GM12878 (cell line): ENCODE measurements at regions not wholly inside any gene's neighbourhood (a gene's known extent, or its start where the extent isn't known, plus 50 kb on each side); places are given as distances from the start of the nearest gene placed in this dataset.

Source experiments
- ATAC-seq: fragments of 200-7000 bp; cut with Tn5 transposase; 3 replicates; pipeline ENCODE4 v1.9.1; 2020; ENCODE audit warnings: mild to moderate bottlenecking, moderate library complexity
- BruUV-seq: library from RNA; stranded (reverse); fragments of 400-500 nt; replicated peaks from 2 replicates; lab custom pipeline; 2021; lab: Mats Ljungman, UMichigan
- CTCF ChIA-PET: fragments of 300-600 bp; sonication (Branson Sonifier 250); formaldehyde crosslinking; extraction: SDS; loops from one replicate; lab custom pipeline; 2021; ENCODE audit warnings: inconsistent platforms; lab: Yijun Ruan, JAX
- POLR2A ChIA-PET: fragments of 350-600 bp; formaldehyde crosslinking; extraction: SDS; loops from one replicate; lab custom pipeline; 2021; ENCODE audit warnings: inconsistent platforms; lab: Charles Lee
- RAD21 ChIA-PET: fragments of 300-600 bp; sonication (Branson Sonifier 250); formaldehyde crosslinking; loops from one replicate; lab custom pipeline; 2023; ENCODE audit warnings: antibody characterized with exemption; ENCODE audit not compliant: unreplicated experiment; lab: Charles Lee
- SMC1A ChIA-PET: fragments of 300-600 bp; sonication (Branson Sonifier 250); formaldehyde crosslinking; loops from one replicate; lab custom pipeline; 2023; ENCODE audit not compliant: unreplicated experiment, uncharacterized antibody; lab: Charles Lee
- DNase-seq: peaks from one replicate; pipeline ENCODE4 v3.0.0-alpha.2; 2011; ENCODE audit warnings: low read depth, low spot score
- FAIRE-seq: peaks from 3 replicates; lab custom pipeline; 2011; peaks lifted over from hg19 to GRCh38; lab: Jason Lieb, UNC
- H2AFZ ChIP-seq: 2 replicates; pipeline ENCODE4 v1.6.0; 2011; ENCODE audit warnings: low read depth, low read length, control low read depth; ENCODE audit not compliant: control insufficient read depth
- H3K27ac ChIP-seq: 2 replicates; pipeline ENCODE4 v1.5.1; 2011; ENCODE audit warnings: control low read depth; ENCODE audit not compliant: control insufficient read depth, insufficient read depth
- H3K27me3 ChIP-seq, 2 experiments: replicated peaks in 1 of 2; 2 replicates each; pipeline versions ENCODE4 v1.6.0 to v1.6.1; 2011; ENCODE audit warnings: low read length in 1 of 2; ENCODE audit not compliant: control insufficient read depth in 2 of 2, insufficient read depth in 2 of 2
- H3K36me3 ChIP-seq, 2 experiments: 2 replicates each; pipeline ENCODE4 v1.5.1; 2011; ENCODE audit warnings: low read length in 1 of 2; ENCODE audit not compliant: control insufficient read depth in 2 of 2, insufficient read depth in 2 of 2
- H3K4me1 ChIP-seq: 2 replicates; pipeline ENCODE4 v1.6.1; 2011; ENCODE audit warnings: mild to moderate bottlenecking, low read length, moderate library complexity, mixed read lengths; ENCODE audit not compliant: control insufficient read depth, insufficient read depth
- H3K4me2 ChIP-seq: 2 replicates; pipeline ENCODE4 v1.6.0; 2011; ENCODE audit warnings: control low read depth; ENCODE audit not compliant: control insufficient read depth, insufficient read depth
- H3K4me3 ChIP-seq: fragments of 200-600 bp; sonication (generic); 2 replicates; pipeline ENCODE4 v1.5.1; 2016
- H3K79me2 ChIP-seq: 2 replicates; pipeline ENCODE4 v1.6.0; 2011; ENCODE audit warnings: low read length; ENCODE audit not compliant: control insufficient read depth, insufficient read depth
- H3K9ac ChIP-seq: 2 replicates; pipeline ENCODE4 v1.8.0; 2011; ENCODE audit warnings: low read length, control low read depth, mixed read lengths; ENCODE audit not compliant: control insufficient read depth, insufficient read depth
- H3K9me3 ChIP-seq: replicated peaks from 3 replicates; pipeline ENCODE4 v1.5.1; 2011; ENCODE audit warnings: mild to moderate bottlenecking, low read length; ENCODE audit not compliant: control insufficient read depth, insufficient read depth
- H4K20me1 ChIP-seq: 2 replicates; pipeline ENCODE4 v1.6.0; 2011; ENCODE audit not compliant: control insufficient read depth, insufficient read depth
- MEF2A ChIP-seq: IDR thresholded peaks from 2 replicates; pipeline ENCODE4 v1.6.1; 2011; ENCODE audit warnings: low read depth, mild to moderate bottlenecking, low read length, moderate library complexity; ENCODE audit not compliant: insufficient read depth
- USF2 ChIP-seq: IDR thresholded peaks from 2 replicates; pipeline ENCODE4 v1.6.1; 2011; ENCODE audit warnings: low read depth, low read length, improper control_type of control experiment, borderline replicate concordance
- WGBS: methylation state at CpG from one replicate; pipeline ENCODE4 v1.1.6; 2016; ENCODE audit warnings: low lambda C conversion rate; ENCODE audit not compliant: insufficient replicate concordance, insufficient coverage; ENCODE audit errors: missing lambda C conversion rate; 5-methylcytosine and 5-hydroxymethylcytosine counted together
- in situ Hi-C: fragments of 300-500 bp; cut with MboI; formaldehyde crosslinking; loops from 9 replicates; pipeline ENCODE4 v1.14.3; 2018; ENCODE audit warnings: mixed read lengths
- intact Hi-C: fragments of 100-400 bp; cut with micrococcal nuclease; formaldehyde crosslinking; loops from one replicate; pipeline ENCODE4 v1.14.2; 2022; ENCODE audit not compliant: unreplicated experiment
- TF ChIP-seq, protein P1 (sequence below): IDR thresholded peaks from 2 replicates; pipeline ENCODE4 v1.6.1; 2011; ENCODE audit warnings: borderline replicate concordance, low read depth, mild to moderate bottlenecking, moderate library complexity, mixed read lengths, low read length; ENCODE audit not compliant: insufficient read depth; ENCODE audit errors: extremely low read length
- TF ChIP-seq, protein P2 (sequence below): IDR thresholded peaks from 2 replicates; pipeline ENCODE4 v1.6.1; 2012; ENCODE audit warnings: low read length, inconsistent platforms

DNA sequence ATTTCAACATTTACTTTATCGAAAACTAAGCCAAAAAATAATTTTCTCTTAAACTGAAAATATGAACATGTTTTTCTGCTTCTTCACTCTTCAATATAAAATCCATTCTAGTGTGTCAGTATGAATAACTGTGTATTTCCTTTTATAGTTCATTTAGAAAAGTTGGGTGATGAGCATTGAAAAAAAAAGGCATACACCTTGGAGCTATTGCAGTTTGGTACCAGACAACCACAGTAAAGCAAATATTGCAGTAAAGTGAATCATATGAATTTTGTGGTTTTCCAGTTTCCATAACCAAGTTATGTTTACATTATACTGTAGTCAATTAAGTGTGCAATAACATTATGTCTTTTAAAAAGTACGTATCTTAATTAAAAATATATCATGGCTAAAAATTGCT is 195.0 kb upstream of the FOXG1 start:
- ChIA-PET RAD21 (no interaction called here), CTCF (no interaction called here), SMC1A (no interaction called here), POLR2A (no interaction called here)
- intact Hi-C loops (no loop called here), in situ Hi-C loops (no loop called here)
- no peak overlapping the region for H2AFZ ChIP-seq
- no peak overlapping the region for H3K4me2 ChIP-seq
- H3K27me3 ChIP-seq = no peaks in the 10 kb centered on the region
- ATAC-seq = no peak
- WGBS = 5% methylated on average over 2 of the region's 2 CpGs
- TF ChIP-seq USF2 (no peak), MEF2A (no peak)
- TF ChIP-seq, protein P1, sequence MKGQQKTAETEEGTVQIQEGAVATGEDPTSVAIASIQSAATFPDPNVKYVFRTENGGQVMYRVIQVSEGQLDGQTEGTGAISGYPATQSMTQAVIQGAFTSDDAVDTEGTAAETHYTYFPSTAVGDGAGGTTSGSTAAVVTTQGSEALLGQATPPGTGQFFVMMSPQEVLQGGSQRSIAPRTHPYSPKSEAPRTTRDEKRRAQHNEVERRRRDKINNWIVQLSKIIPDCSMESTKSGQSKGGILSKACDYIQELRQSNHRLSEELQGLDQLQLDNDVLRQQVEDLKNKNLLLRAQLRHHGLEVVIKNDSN = no peak
- TF ChIP-seq, protein P2, sequence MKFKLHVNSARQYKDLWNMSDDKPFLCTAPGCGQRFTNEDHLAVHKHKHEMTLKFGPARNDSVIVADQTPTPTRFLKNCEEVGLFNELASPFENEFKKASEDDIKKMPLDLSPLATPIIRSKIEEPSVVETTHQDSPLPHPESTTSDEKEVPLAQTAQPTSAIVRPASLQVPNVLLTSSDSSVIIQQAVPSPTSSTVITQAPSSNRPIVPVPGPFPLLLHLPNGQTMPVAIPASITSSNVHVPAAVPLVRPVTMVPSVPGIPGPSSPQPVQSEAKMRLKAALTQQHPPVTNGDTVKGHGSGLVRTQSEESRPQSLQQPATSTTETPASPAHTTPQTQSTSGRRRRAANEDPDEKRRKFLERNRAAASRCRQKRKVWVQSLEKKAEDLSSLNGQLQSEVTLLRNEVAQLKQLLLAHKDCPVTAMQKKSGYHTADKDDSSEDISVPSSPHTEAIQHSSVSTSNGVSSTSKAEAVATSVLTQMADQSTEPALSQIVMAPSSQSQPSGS = no peak
- no peaks in the 10 kb centered on the region for H3K79me2 ChIP-seq
- H4K20me1 ChIP-seq = no peaks in the 10 kb centered on the region
- H3K9ac ChIP-seq = no peak overlapping the region
- DNase-seq = no peak
- no peak overlapping the region for H3K4me3 ChIP-seq
- no peaks in the 10 kb centered on the region for H3K9me3 ChIP-seq
- no peak overlapping the region for H3K27ac ChIP-seq
- H3K4me1 ChIP-seq = no peaks in the 10 kb centered on the region
- no peak for FAIRE-seq
- no TSS peak for BruUV-seq
- no peaks in the 10 kb centered on the region for H3K36me3 ChIP-seq
